Lung (tissue), 11 donors: ENCODE measurements at regions not wholly inside any gene's neighbourhood (a gene's known extent, or its start where the extent isn't known, plus 50 kb on each side); places are given as distances from the start of the nearest gene placed in this dataset.

Source experiments
- ATAC-seq: fragments of 200-7000 bp; cut with Tn5 transposase; one replicate; pipeline ENCODE4 v1.9.1; 2020; ENCODE audit warnings: moderate number of reproducible peaks; ENCODE audit not compliant: insufficient read depth, low FRiP score
- DNase-seq, 3 donors: peaks; one replicate each; pipeline ENCODE4 v3.0.0-alpha.2; 2013 to 2017
- H3K27ac ChIP-seq, 2 donors: one replicate each; pipeline ENCODE4 v1.5.1; 2013; ENCODE audit warnings: mild to moderate bottlenecking in 2 of 2, moderate library complexity in 2 of 2, control low read depth in 1 of 2, inconsistent platforms in 1 of 2, low read depth in 1 of 2, low read length in 1 of 2
- H3K27me3 ChIP-seq, 3 donors: one replicate each; pipeline ENCODE4 v1.5.1; 2013; ENCODE audit warnings: low read length in 2 of 3; ENCODE audit not compliant: control insufficient read depth in 3 of 3, insufficient read depth in 3 of 3
- H3K36me3 ChIP-seq, 4 donors: one replicate each; pipeline ENCODE4 v1.5.1; 2013; ENCODE audit warnings: low read length in 4 of 4, mild to moderate bottlenecking in 1 of 4, moderate library complexity in 1 of 4; ENCODE audit not compliant: control insufficient read depth in 4 of 4, insufficient read depth in 4 of 4
- H3K4me1 ChIP-seq, 5 donors: one replicate each; pipeline ENCODE4 v1.5.1; 2013; ENCODE audit warnings: low read length in 5 of 5, mild to moderate bottlenecking in 2 of 5, moderate library complexity in 1 of 5; ENCODE audit not compliant: control insufficient read depth in 5 of 5, insufficient read depth in 5 of 5
- H3K4me3 ChIP-seq: one replicate; pipeline ENCODE4 v1.5.1; 2013; ENCODE audit warnings: mild to moderate bottlenecking, control low read depth, moderate library complexity
- H3K9ac ChIP-seq, 2 donors: one replicate each; pipeline ENCODE4 v1.5.1; 2013; ENCODE audit warnings: low read length in 2 of 2, control low read depth in 1 of 2; ENCODE audit not compliant: insufficient read depth in 1 of 2
- H3K9me3 ChIP-seq, 4 donors: one replicate each; pipeline ENCODE4 v1.5.1; 2013; ENCODE audit warnings: low read length in 3 of 4, mild to moderate bottlenecking in 1 of 4, moderate library complexity in 1 of 4; ENCODE audit not compliant: control insufficient read depth in 4 of 4, insufficient read depth in 3 of 4
- WGBS, 2 donors: extraction: QIAGEN DNeasy Blood & Tissue Kit; methylation state at CpG; one replicate each; pipeline ENCODE4 v1.1.7; 2013; 5-methylcytosine and 5-hydroxymethylcytosine counted together
- TF ChIP-seq, protein P1 (sequence below): IDR thresholded peaks from 2 replicates; pipeline ENCODE4 v1.5.1; 2012; ENCODE audit warnings: mild to moderate bottlenecking; ENCODE audit errors: control extremely low read depth, extremely low read depth
- donor health status: control.
- donor health status: control.
- donor health status: Bipolar disorder and iron deficiency.
- donor health status: healthy.
- donor health status: DM: yes; HTN: yes; CAD: no.

DNA sequence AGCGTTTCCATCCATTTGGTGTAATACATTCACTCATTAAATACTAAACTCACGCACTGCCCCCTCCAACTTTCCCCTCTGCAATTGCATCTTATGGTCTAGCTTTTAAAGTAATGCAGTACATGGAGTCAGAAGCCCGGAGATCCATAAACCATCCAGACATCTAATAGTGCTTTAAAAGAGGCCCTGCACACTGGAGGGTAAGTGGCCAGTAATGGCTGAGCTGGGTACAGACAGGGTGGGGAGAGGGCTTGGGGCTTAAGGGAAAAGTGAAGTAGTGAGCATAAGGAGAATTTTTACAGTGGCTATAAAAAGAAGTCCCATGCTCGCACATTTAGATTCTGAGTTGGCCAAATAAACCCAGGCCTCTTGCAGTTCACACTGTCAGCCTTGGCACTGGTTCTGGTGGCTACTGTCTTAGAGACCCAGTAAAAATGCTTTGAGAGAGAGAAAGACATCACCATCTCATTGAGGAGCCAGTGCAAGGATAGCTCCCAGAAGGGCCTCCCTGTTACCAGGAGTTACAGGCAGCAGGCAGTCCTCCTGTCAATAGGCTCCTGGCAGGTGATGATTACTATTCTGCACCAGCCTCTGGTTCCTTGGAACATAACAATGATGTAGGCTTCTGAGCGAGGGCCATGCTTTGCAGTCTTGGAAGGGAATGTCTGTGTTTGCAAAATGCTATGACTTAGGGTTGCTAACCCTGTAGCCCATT lies 112.6 kb upstream of the NEO1 start:
- no peak overlapping the region for H3K9ac ChIP-seq
- H3K27me3 ChIP-seq, result no peaks in the 10 kb centered on the region
- TF ChIP-seq, protein P1, sequence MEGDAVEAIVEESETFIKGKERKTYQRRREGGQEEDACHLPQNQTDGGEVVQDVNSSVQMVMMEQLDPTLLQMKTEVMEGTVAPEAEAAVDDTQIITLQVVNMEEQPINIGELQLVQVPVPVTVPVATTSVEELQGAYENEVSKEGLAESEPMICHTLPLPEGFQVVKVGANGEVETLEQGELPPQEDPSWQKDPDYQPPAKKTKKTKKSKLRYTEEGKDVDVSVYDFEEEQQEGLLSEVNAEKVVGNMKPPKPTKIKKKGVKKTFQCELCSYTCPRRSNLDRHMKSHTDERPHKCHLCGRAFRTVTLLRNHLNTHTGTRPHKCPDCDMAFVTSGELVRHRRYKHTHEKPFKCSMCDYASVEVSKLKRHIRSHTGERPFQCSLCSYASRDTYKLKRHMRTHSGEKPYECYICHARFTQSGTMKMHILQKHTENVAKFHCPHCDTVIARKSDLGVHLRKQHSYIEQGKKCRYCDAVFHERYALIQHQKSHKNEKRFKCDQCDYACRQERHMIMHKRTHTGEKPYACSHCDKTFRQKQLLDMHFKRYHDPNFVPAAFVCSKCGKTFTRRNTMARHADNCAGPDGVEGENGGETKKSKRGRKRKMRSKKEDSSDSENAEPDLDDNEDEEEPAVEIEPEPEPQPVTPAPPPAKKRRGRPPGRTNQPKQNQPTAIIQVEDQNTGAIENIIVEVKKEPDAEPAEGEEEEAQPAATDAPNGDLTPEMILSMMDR, result no peak
- H3K9me3 ChIP-seq, result no peaks in the 10 kb centered on the region
- H3K36me3 ChIP-seq, result no peaks in the 10 kb centered on the region
- H3K4me3 ChIP-seq, result no peak overlapping the region
- H3K27ac ChIP-seq, result no peak overlapping the region
- no peak for ATAC-seq
- WGBS, 2 donors, result 79 to 89% methylated on average over 5 of the region's 5 CpGs
- no peaks in the 10 kb centered on the region for H3K4me1 ChIP-seq
- DNase-seq, result no peak

- Histone ChIP-seq H3K36me3 (no peaks in the 10 kb centered on the region), H3K9ac (no peak overlapping the region), H3K4me3 (no peak overlapping the region), H3K27me3 (no peaks in the 10 kb centered on the region), H3K27ac (no peak overlapping the region), H3K9me3 (no peaks in the 10 kb centered on the region), H3K4me1 (peaks cover 0 to 3% (median 0%) of the 10 kb centered on the region in 5 donors)
- 87 to 90% methylated on average over 11 of the region's 11 CpGs for WGBS, 2 donors
- TF ChIP-seq, protein P1, result no peak
- DNase-seq (no peak), ATAC-seq (no peak)
These were observed 115.3 kb upstream of the NEO1 start for GRCh38 chr15:72936691-72937679.

DNA sequence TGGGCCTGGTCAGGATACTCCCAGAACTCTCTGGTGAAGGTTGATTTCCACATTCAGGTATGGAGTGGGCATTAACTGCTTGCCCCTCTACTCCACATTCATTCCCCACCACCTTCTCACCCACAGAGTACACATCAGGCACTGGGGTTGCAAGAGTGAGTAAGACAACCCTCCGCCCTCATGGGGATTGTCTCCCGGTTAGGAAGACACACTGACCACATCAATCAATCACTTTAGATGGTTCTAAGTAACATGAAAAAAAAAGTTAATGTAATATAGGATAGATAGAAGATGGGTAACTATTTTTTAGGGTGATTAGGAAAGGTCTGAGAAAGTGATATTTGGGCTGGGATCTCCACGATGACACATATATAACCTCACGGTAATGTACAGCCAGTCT lies 116.0 kb upstream of the NEO1 start:
- Histone ChIP-seq H3K4me1 (peaks cover 0 to 3% (median 0%) of the 10 kb centered on the region in 5 donors), H3K9ac (no peak overlapping the region), H3K27ac (no peak overlapping the region), H3K36me3 (no peaks in the 10 kb centered on the region), H3K4me3 (no peak overlapping the region), H3K9me3 (no peaks in the 10 kb centered on the region), H3K27me3 (no peaks in the 10 kb centered on the region)
- ATAC-seq, result no peak
- no peak for DNase-seq
- 91 to 93% methylated on average over 4 of the region's 4 CpGs for WGBS, 2 donors
- TF ChIP-seq, protein P1, result no peak
